HL-60 (cell line): ENCODE measurements at regions not wholly inside any gene's neighbourhood (a gene's known extent, or its start where the extent isn't known, plus 50 kb on each side); places are given as distances from the start of the nearest gene placed in this dataset.

ENCODE experiments used
- DNase-seq, 2 experiments: peaks; one replicate each; pipeline ENCODE4 v3.0.0-alpha.2; 2010 to 2020; ENCODE audit warnings: low read depth in 1 of 2, low spot score in 1 of 2
- H3K27ac ChIP-seq: fragments of 250-450 bp; sonication (Bioruptor Pico); replicated peaks from 2 replicates; pipeline ENCODE4 v1.5.1; 2020; ENCODE audit warnings: mild to moderate bottlenecking, moderate library complexity
- H3K27me3 ChIP-seq: fragments of 250-450 bp; sonication (Bioruptor Pico); 2 replicates; pipeline ENCODE4 v1.5.1; 2021; ENCODE audit warnings: mild to moderate bottlenecking, moderate library complexity; ENCODE audit not compliant: insufficient read depth, poor library complexity, severe bottlenecking
- H3K4me3 ChIP-seq: replicated peaks from 2 replicates; pipeline ENCODE4 v1.5.1; 2011; ENCODE audit warnings: mild to moderate bottlenecking, control low read depth, low read length; ENCODE audit not compliant: insufficient read depth
- GABPA ChIP-seq: IDR thresholded peaks from 2 replicates; pipeline ENCODE4 v1.6.1; 2012; ENCODE audit warnings: low read depth
- POLR2AphosphoS5 ChIP-seq: IDR thresholded peaks from 2 replicates; pipeline ENCODE4 v1.6.1; 2012; ENCODE audit warnings: low read depth
- SPI1 ChIP-seq: IDR thresholded peaks from 2 replicates; pipeline ENCODE4 v1.6.1; 2012; ENCODE audit warnings: low read depth, mild to moderate bottlenecking, borderline replicate concordance
- TF ChIP-seq, protein P1 (sequence below): IDR thresholded peaks from one replicate; pipeline ENCODE4 v1.5.1; 2011; ENCODE audit warnings: low read length, control low read depth, inconsistent platforms; ENCODE audit not compliant: insufficient read depth
- TF ChIP-seq, protein P2 (sequence below): IDR thresholded peaks from 2 replicates; pipeline ENCODE4 v1.6.1; 2012; ENCODE audit warnings: low read depth; ENCODE audit not compliant: insufficient replicate concordance

DNA sequence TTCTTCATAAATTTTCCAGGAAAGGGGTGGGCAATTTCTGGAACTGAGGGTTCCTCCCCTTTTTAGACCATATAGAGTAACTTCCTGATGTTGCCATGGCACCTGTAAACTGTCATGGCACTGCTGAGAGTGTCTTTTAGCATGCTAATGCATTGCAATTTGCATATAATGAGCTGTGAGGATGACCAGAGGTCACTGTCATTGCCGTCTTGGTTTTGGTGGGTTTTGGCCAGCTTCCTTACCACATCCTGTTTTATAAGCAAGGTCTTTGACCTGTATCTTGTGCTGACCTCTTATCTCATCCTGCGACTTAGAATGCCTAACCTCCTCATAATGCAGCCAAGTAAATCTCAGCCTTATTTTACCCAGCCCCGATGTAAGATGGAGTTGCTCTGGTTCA lies 577.8 kb downstream of the NLGN4X start:
- no peak overlapping the region for H3K27ac ChIP-seq
- H3K4me3 ChIP-seq: no peak overlapping the region
- DNase-seq: no peak
- no peak for TF ChIP-seq GABPA
- no peak for TF ChIP-seq POLR2AphosphoS5
- TF ChIP-seq, protein P1, sequence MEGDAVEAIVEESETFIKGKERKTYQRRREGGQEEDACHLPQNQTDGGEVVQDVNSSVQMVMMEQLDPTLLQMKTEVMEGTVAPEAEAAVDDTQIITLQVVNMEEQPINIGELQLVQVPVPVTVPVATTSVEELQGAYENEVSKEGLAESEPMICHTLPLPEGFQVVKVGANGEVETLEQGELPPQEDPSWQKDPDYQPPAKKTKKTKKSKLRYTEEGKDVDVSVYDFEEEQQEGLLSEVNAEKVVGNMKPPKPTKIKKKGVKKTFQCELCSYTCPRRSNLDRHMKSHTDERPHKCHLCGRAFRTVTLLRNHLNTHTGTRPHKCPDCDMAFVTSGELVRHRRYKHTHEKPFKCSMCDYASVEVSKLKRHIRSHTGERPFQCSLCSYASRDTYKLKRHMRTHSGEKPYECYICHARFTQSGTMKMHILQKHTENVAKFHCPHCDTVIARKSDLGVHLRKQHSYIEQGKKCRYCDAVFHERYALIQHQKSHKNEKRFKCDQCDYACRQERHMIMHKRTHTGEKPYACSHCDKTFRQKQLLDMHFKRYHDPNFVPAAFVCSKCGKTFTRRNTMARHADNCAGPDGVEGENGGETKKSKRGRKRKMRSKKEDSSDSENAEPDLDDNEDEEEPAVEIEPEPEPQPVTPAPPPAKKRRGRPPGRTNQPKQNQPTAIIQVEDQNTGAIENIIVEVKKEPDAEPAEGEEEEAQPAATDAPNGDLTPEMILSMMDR: no peak
- TF ChIP-seq, protein P2, sequence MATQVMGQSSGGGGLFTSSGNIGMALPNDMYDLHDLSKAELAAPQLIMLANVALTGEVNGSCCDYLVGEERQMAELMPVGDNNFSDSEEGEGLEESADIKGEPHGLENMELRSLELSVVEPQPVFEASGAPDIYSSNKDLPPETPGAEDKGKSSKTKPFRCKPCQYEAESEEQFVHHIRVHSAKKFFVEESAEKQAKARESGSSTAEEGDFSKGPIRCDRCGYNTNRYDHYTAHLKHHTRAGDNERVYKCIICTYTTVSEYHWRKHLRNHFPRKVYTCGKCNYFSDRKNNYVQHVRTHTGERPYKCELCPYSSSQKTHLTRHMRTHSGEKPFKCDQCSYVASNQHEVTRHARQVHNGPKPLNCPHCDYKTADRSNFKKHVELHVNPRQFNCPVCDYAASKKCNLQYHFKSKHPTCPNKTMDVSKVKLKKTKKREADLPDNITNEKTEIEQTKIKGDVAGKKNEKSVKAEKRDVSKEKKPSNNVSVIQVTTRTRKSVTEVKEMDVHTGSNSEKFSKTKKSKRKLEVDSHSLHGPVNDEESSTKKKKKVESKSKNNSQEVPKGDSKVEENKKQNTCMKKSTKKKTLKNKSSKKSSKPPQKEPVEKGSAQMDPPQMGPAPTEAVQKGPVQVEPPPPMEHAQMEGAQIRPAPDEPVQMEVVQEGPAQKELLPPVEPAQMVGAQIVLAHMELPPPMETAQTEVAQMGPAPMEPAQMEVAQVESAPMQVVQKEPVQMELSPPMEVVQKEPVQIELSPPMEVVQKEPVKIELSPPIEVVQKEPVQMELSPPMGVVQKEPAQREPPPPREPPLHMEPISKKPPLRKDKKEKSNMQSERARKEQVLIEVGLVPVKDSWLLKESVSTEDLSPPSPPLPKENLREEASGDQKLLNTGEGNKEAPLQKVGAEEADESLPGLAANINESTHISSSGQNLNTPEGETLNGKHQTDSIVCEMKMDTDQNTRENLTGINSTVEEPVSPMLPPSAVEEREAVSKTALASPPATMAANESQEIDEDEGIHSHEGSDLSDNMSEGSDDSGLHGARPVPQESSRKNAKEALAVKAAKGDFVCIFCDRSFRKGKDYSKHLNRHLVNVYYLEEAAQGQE: no peak
- no peak for TF ChIP-seq SPI1
- no peaks in the 10 kb centered on the region for H3K27me3 ChIP-seq

DNA sequence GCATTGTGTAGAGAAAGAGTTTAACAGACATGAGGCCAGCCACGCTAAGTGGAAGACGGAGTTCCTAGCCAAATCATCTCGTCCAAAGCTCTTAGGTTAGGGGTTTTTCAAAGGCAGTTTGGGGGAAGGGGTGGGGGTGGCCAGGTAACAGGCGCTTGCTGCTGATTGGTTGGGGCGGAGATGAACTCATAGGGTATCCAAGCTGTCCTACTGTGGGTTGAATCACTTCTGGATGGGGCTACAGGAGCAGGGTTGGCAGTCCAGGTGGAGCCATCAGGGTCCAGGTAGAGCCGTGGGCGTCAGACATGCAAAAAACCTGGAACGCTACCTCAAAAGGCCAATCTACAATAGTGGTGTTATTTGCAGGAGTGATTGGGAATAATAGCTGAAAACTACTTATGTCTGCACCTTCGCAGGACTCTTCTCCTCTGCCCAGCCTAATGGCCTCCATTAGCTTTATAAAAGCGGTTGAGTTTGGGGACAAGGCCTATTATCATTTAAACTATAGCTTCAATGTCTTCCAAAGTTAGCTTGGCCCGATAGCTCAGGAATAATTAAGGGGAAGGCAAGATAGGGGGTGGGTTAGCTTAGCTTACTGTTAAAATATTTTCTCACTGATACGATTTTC lies 579.6 kb downstream of the NLGN4X start:
- no peak overlapping the region for H3K27ac ChIP-seq
- no peak overlapping the region for H3K4me3 ChIP-seq
- DNase-seq: no peak
- no peaks in the 10 kb centered on the region for H3K27me3 ChIP-seq
- TF ChIP-seq SPI1 (no peak), POLR2AphosphoS5 (no peak), GABPA (no peak)
- TF ChIP-seq, protein P2: no peak
- TF ChIP-seq, protein P1: no peak

DNA sequence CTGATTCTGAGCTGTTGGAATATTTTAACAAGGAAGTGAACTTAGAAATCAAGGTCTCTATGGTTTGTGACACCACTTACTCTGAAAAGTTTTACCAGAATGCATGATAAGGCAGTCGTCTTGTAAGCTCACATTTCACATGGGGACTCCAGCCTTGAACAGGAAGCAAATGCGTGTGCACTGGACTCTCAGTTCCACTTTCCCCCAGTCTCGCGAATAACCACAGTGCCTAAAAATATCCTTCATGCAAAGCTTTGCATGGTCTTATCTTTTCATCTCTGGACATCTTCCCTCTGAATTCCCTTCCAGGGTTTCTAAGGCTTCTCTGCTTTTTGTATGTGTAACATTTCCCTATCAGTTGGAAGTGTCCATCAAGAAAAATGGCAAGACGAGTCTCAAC lies 581.8 kb downstream of the NLGN4X start:
- no peak for DNase-seq
- H3K4me3 ChIP-seq: no peak overlapping the region
- H3K27me3 ChIP-seq: no peaks in the 10 kb centered on the region
- no peak overlapping the region for H3K27ac ChIP-seq
- TF ChIP-seq POLR2AphosphoS5 (no peak), SPI1 (no peak), GABPA (no peak)
- TF ChIP-seq, protein P1: no peak
- TF ChIP-seq, protein P2: no peak
